Esophagus squamous epithelium (tissue), 5 donors: ENCODE measurements at regions not wholly inside any gene's neighbourhood (a gene's known extent, or its start where the extent isn't known, plus 50 kb on each side); places are given as distances from the start of the nearest gene placed in this dataset.

Source experiments
- DNase-seq: peaks from one replicate; lab custom pipeline; 2025; lab: John Stamatoyannopoulos, UW
- H3K27ac ChIP-seq, 4 donors: fragments of 200-600 bp; sonication (generic); one replicate each; pipeline ENCODE4 v1.5.1; 2016 to 2019; ENCODE audit warnings: mild to moderate bottlenecking in 1 of 4
- H3K27me3 ChIP-seq, 4 donors: fragments of 200-600 bp; sonication (generic); 1 replicate in 3 of 4; 2 replicates in 1 of 4; pipeline versions ENCODE4 v1.5.1 to v1.6.0; 2017 to 2021; ENCODE audit warnings: antibody characterized with exemption in 1 of 4
- H3K36me3 ChIP-seq, 3 donors: fragments of 200-600 bp; sonication (generic); one replicate each; pipeline ENCODE4 v1.5.1; 2016 to 2019
- H3K4me1 ChIP-seq, 3 donors: fragments of 200-600 bp; sonication (generic); one replicate each; pipeline ENCODE4 v1.5.1; 2017 to 2019
- H3K4me3 ChIP-seq, 4 donors: fragments of 200-600 bp; sonication (generic); 1 replicate in 3 of 4; 2 replicates in 1 of 4; pipeline ENCODE4 v1.5.1; 2016 to 2019; ENCODE audit warnings: mild to moderate bottlenecking in 2 of 4, moderate library complexity in 1 of 4
- H3K9me3 ChIP-seq, 3 donors: fragments of 200-600 bp; sonication (generic); one replicate each; pipeline ENCODE4 v1.5.1; 2016 to 2019
- CTCF ChIP-seq, 6 experiments: fragments of 450-650 bp in 4 of 6; fragments of 200-600 bp in 2 of 6; sonication (generic) in 2 of 6; IDR thresholded peaks; one replicate each; pipeline ENCODE4 v1.5.1; 2016 to 2019; ENCODE audit warnings: antibody characterized with exemption in 6 of 6, mild to moderate bottlenecking in 4 of 6, moderate library complexity in 4 of 6
- POLR2A ChIP-seq, 4 donors: fragments of 450-650 bp; IDR thresholded peaks; one replicate each; pipeline ENCODE4 v1.6.1; 2017; ENCODE audit warnings: antibody characterized with exemption in 4 of 4, mild to moderate bottlenecking in 4 of 4, moderate library complexity in 3 of 4
- WGBS, 2 donors: methylation state at CpG; one replicate each; pipeline ENCODE4 v1.1.5; 2018; 5-methylcytosine and 5-hydroxymethylcytosine counted together
- intact Hi-C: fragments of 100-400 bp; cut with DNase I; formaldehyde crosslinking; loops from one replicate; pipeline ENCODE4 v1.15.0; 2022
- donor health status: DM: yes; HTN: yes; CAD: no.

GRCh38 chr11:37496201-37496600 is 898.2 kb upstream of the RAG2 start:
- no peaks in the 10 kb centered on the region for H3K36me3 ChIP-seq
- intact Hi-C loops, result no loop called here
- no peaks in the 10 kb centered on the region for H3K4me1 ChIP-seq
- WGBS, 2 donors, result 64 to 73% methylated on average over 1 of the region's 1 CpG
- H3K27me3 ChIP-seq, result no peaks in the 10 kb centered on the region
- no peak overlapping the region for H3K4me3 ChIP-seq
- no peaks in the 10 kb centered on the region for H3K9me3 ChIP-seq
- no peak for DNase-seq
- H3K27ac ChIP-seq, result no peak overlapping the region
- no peak for TF ChIP-seq POLR2A (IDR thresholded peaks at IDR 0.05)
- no peak for TF ChIP-seq CTCF (IDR thresholded peaks at IDR 0.05)

GRCh38 chr11:37484298-37484697 is 886.3 kb upstream of the RAG2 start:
- Histone ChIP-seq H3K27me3 (no peaks in the 10 kb centered on the region), H3K4me1 (no peaks in the 10 kb centered on the region), H3K36me3 (no peaks in the 10 kb centered on the region), H3K27ac (no peak overlapping the region), H3K9me3 (no peaks in the 10 kb centered on the region), H3K4me3 (no peak overlapping the region)
- intact Hi-C loops, result no loop called here
- TF ChIP-seq POLR2A (IDR thresholded peaks at IDR 0.05), result no peak
- no peak for TF ChIP-seq CTCF (IDR thresholded peaks at IDR 0.05)
- DNase-seq, result no peak

GRCh38 chr11:37483761-37484160 is 885.7 kb upstream of the RAG2 start:
- Histone ChIP-seq H3K36me3 (no peaks in the 10 kb centered on the region), H3K27ac (no peak overlapping the region), H3K27me3 (no peaks in the 10 kb centered on the region), H3K4me3 (no peak overlapping the region), H3K4me1 (no peaks in the 10 kb centered on the region), H3K9me3 (no peaks in the 10 kb centered on the region)
- TF ChIP-seq POLR2A (IDR thresholded peaks at IDR 0.05), result no peak
- TF ChIP-seq CTCF (IDR thresholded peaks at IDR 0.05), result no peak
- intact Hi-C loops, result no loop called here
- no peak for DNase-seq
- WGBS, 2 donors, result 48 to 58% methylated on average over 1 of the region's 1 CpG

DNA sequence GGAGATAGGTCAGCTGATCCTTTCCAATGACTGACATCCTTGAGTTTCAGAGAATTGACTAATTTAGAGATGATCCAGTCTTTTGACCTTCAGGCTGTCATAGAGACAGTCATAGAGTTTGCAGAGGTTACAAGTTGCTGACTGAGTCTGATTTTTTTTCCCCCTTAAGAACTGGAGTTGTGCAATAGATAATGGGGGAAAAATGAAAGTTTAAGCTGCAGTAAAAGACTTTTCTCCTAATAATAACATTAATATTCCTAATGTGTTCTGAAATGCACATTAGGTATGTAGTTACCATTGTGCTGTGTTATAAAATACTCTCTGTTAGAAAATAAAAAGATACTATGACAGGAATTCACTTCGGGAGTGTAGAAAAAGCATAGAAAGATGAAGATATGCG is 876.9 kb upstream of the RAG2 start:
- intact Hi-C loops, result no loop called here
- Histone ChIP-seq H3K27ac (no peak overlapping the region), H3K4me1 (no peaks in the 10 kb centered on the region), H3K36me3 (no peaks in the 10 kb centered on the region), H3K27me3 (no peaks in the 10 kb centered on the region), H3K9me3 (no peaks in the 10 kb centered on the region), H3K4me3 (no peak overlapping the region)
- WGBS, 2 donors, result 37 to 55% methylated on average over 2 of the region's 2 CpGs
- no peak for TF ChIP-seq POLR2A (IDR thresholded peaks at IDR 0.05)
- TF ChIP-seq CTCF (IDR thresholded peaks at IDR 0.05), result no peak
- DNase-seq, result no peak

DNA sequence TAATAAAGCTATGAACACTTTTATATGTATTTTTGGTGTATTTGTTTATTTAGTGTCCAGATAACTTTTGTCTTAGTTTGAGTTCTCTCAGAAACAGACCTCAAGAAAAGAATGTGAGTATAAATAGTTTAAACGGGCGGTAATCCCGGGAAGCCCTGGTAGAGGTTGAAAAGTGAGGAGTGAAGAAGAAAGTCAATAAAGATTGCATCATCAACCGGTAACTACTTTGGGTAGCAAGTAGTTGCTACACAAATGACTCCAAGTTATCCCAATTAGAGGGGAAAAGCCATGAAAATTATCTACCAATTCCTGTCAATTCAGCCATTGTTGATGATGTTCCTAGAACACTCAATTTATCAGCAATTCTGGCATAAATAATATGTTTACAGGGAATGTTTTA is 870.3 kb upstream of the RAG2 start:
- Histone ChIP-seq H3K9me3 (no peaks in the 10 kb centered on the region), H3K36me3 (no peaks in the 10 kb centered on the region), H3K27ac (no peak overlapping the region), H3K27me3 (no peaks in the 10 kb centered on the region), H3K4me3 (no peak overlapping the region), H3K4me1 (no peaks in the 10 kb centered on the region)
- intact Hi-C loops, result no loop called here
- TF ChIP-seq POLR2A (IDR thresholded peaks at IDR 0.05), result no peak
- no peak for TF ChIP-seq CTCF (IDR thresholded peaks at IDR 0.05)
- DNase-seq, result no peak
- 60 to 74% methylated on average over 4 of the region's 4 CpGs for WGBS, 2 donors
